Stomach (tissue), 8 donors: ENCODE measurements at regions not wholly inside any gene's neighbourhood (a gene's known extent, or its start where the extent isn't known, plus 50 kb on each side); places are given as distances from the start of the nearest gene placed in this dataset.
"Not testable (repeated sequence)": the region's sequence is repeated elsewhere in the genome, so short reads cannot be mapped to it uniquely, and the experiment has no call there.

ENCODE experiments used
- DNase-seq, 2 donors: peaks; one replicate each; pipeline versions ENCODE4 v3.0.0 to v3.0.0-alpha.2; 2013 to 2019
- H3K27ac ChIP-seq, 5 donors: fragments of 200-600 bp in 4 of 5; sonication (generic) in 4 of 5; one replicate each; pipeline ENCODE4 v1.5.1; 2013 to 2019; ENCODE audit warnings: mild to moderate bottlenecking in 1 of 5, moderate library complexity in 1 of 5
- H3K27me3 ChIP-seq, 3 donors: fragments of 200-600 bp; sonication (generic); one replicate each; pipeline ENCODE4 v1.5.1; 2017 to 2019; ENCODE audit warnings: mixed run types in 1 of 3
- H3K36me3 ChIP-seq, 4 donors: fragments of 200-600 bp; sonication (generic); 1 replicate in 3 of 4; 2 replicates in 1 of 4; pipeline ENCODE4 v1.5.1; 2016 to 2019
- H3K4me1 ChIP-seq, 4 donors: fragments of 200-600 bp; sonication (generic); one replicate each; pipeline ENCODE4 v1.5.1; 2016 to 2019
- H3K4me3 ChIP-seq, 4 donors: fragments of 200-600 bp; sonication (generic) in 3 of 4; one replicate each; pipeline ENCODE4 v1.5.1; 2016 to 2019; ENCODE audit warnings: mild to moderate bottlenecking in 1 of 4
- H3K9me3 ChIP-seq, 4 donors: fragments of 200-600 bp; sonication (generic); one replicate each; pipeline ENCODE4 v1.5.1; 2016 to 2019
- EP300 ChIP-seq: sonication (generic); formaldehyde crosslinking; IDR thresholded peaks from one replicate; pipeline ENCODE4 v1.6.1; 2017; ENCODE audit warnings: antibody characterized with exemption
- POLR2A ChIP-seq, 4 donors: fragments of 450-650 bp; IDR thresholded peaks; one replicate each; pipeline ENCODE4 v1.6.1; 2016; ENCODE audit warnings: antibody characterized with exemption in 4 of 4, control low read depth in 2 of 4, mild to moderate bottlenecking in 1 of 4, moderate library complexity in 1 of 4
- POLR2AphosphoS5 ChIP-seq, 3 donors: sonication (generic); formaldehyde crosslinking; IDR thresholded peaks; one replicate each; pipeline ENCODE4 v1.6.1; 2016; ENCODE audit warnings: antibody characterized with exemption in 3 of 3
- WGBS, 5 donors: extraction: QIAGEN DNeasy Blood & Tissue Kit in 3 of 5; methylation state at CpG; one replicate each; pipeline versions ENCODE4 v1.1.5 to v1.1.7; 2013 to 2018; 5-methylcytosine and 5-hydroxymethylcytosine counted together
- intact Hi-C: fragments of 100-400 bp; cut with DNase I; formaldehyde crosslinking; loops from one replicate; pipeline ENCODE4 v1.15.1; 2023; ENCODE audit warnings: low total_unique reads
- TF ChIP-seq, protein P1 (sequence below), 7 experiments: fragments of 450-650 bp in 4 of 7; fragments of 200-600 bp in 3 of 7; sonication (generic) in 3 of 7; IDR thresholded peaks; one replicate each; pipeline ENCODE4 v1.5.1; 2016 to 2019; ENCODE audit warnings: antibody characterized with exemption in 7 of 7, control low read depth in 2 of 7, mild to moderate bottlenecking in 1 of 7
- donor health status: healthy with polysubstance abuse.
- donor health status: Bipolar disorder and iron deficiency.
- donor health status: healthy.

DNA sequence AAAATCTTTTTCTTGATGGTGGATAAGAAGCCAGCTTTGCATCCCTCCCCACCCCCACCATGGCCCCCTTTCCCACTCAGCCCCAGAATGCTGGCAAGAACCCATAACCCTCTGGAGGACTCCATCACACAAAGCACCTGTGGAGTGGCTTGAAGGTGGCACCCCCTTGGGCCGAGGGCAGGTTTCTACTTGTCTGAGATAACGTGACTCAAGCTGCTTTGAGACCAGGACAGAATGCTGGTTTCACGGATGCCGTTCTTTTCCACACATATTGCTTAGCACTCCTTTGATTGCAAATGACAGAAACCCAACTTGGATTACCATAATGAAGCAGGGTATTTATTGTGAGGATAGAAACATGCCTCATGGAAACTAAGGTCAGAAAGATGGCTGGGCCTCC is 82.2 kb downstream of the LACC1 start:
- WGBS, 5 donors = 87 to 96% (median 89%) methylated on average over 4 of the region's 4 CpGs

DNA sequence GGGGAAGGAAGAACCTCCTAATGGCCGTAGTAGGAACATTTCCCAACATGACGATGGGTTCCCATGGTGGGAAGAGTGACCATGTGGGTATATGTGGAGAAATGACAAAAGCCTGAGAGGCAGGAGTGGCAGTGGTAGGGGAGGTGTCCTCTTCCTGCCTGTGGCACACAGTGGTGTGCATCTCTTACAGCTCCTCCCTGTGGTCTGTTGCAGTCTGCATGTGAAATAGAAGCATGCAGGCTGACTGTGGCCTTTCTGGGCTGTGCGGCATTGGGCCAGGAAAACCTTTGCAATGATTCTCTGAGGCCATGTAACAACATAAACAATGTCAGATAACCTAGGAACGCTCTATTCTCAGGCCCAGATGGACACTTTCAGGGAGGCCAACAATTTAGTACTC is 84.0 kb downstream of the LACC1 start:
- intact Hi-C loops = no loop called here
- H3K36me3 ChIP-seq = no peaks in the 10 kb centered on the region
- H3K27ac ChIP-seq = no peak overlapping the region
- H3K9me3 ChIP-seq = no peaks in the 10 kb centered on the region
- TF ChIP-seq EP300 (no peak), POLR2AphosphoS5 (IDR thresholded peaks at IDR 0.05) (no peak), POLR2A (IDR thresholded peaks at IDR 0.05) (no peak)
- TF ChIP-seq, protein P1, sequence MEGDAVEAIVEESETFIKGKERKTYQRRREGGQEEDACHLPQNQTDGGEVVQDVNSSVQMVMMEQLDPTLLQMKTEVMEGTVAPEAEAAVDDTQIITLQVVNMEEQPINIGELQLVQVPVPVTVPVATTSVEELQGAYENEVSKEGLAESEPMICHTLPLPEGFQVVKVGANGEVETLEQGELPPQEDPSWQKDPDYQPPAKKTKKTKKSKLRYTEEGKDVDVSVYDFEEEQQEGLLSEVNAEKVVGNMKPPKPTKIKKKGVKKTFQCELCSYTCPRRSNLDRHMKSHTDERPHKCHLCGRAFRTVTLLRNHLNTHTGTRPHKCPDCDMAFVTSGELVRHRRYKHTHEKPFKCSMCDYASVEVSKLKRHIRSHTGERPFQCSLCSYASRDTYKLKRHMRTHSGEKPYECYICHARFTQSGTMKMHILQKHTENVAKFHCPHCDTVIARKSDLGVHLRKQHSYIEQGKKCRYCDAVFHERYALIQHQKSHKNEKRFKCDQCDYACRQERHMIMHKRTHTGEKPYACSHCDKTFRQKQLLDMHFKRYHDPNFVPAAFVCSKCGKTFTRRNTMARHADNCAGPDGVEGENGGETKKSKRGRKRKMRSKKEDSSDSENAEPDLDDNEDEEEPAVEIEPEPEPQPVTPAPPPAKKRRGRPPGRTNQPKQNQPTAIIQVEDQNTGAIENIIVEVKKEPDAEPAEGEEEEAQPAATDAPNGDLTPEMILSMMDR (IDR thresholded peaks at IDR 0.05) = no peak
- no peaks in the 10 kb centered on the region for H3K27me3 ChIP-seq
- H3K4me1 ChIP-seq = peaks cover 0 to 2% (median 0%) of the 10 kb centered on the region in 4 donors
- WGBS, 5 donors = 86 to 91% (median 88%) methylated on average over 4 of the region's 4 CpGs
- no peak overlapping the region for H3K4me3 ChIP-seq
- DNase-seq = no peak

More for the DNA sequence above, 82.2 kb downstream of the LACC1 start:
- no peaks in the 10 kb centered on the region for H3K36me3 ChIP-seq
- H3K4me1 ChIP-seq = peaks cover 0 to 8% (median 0%) of the 10 kb centered on the region in 4 donors
- no peaks in the 10 kb centered on the region for H3K9me3 ChIP-seq
- no peak overlapping the region for H3K27ac ChIP-seq
- no peak for DNase-seq
- no peak overlapping the region for H3K4me3 ChIP-seq
- intact Hi-C loops = no loop called here
- no peaks in the 10 kb centered on the region for H3K27me3 ChIP-seq
- TF ChIP-seq POLR2AphosphoS5 (IDR thresholded peaks at IDR 0.05) = no peak
- TF ChIP-seq EP300 = no peak
- TF ChIP-seq, protein P1 (IDR thresholded peaks at IDR 0.05) = no peak
- no peak for TF ChIP-seq POLR2A (IDR thresholded peaks at IDR 0.05)

DNA sequence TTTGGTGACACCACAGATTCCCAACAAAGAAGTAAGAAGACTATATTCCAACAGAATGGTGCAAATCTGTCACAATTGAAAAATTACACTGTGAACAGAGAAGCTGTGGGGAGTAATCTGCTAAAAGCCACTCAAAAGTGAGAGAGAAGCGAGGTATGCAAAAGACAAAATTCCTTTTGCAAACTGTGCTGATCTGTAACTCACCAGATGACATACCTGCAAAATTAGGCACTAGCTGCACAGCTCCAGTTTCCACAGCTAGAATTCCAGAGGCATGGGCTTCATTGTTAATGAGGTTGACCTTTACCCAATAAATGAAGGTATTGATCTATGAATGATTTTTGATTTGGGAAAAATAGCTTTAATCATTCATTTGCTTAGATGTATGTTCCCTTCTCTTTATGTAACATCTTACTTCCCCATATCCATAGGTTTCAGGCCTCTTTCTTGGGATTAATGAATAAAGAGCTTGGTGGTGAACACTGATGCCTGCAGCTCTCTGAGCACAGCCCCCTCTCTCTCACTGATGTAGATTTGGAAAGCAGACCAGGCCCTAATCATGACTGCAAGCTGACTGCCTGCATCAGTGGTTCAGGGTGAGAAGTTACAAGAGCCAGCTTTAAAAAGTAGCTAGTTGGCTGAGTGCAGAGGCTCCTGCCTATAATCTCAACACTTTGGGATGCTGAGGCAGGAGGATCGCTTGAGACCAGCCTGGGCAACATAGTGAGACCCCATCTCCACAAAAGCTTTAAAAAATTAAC is 85.2 kb downstream of the LACC1 start:
- H3K9me3 ChIP-seq = no peaks in the 10 kb centered on the region

DNA sequence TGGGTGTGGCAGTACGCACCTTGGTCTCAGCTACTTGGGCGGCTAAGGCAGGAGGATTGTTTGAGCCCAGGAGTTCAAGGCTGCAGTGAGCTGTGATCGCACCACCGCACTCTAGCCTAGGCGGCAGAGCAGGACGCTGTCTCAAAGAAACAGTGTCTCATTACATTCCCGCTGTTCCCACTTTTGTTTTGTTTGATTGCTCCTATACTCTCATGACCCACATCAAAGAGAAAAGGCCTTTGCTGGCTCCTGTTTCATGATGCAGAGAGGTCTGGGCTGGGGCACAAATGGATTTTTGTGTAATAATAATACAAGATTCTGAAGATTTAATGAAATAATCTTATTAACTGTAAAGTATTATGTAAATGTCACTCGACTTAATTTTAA is 85.7 kb downstream of the LACC1 start:
- 89 to 96% (median 95%) methylated on average over 8 of the region's 8 CpGs for WGBS, 5 donors
- no peak for DNase-seq
- H3K9me3 ChIP-seq = no peaks in the 10 kb centered on the region
- H3K4me1 ChIP-seq = no peaks in the 10 kb centered on the region
- intact Hi-C loops = no loop called here
- TF ChIP-seq POLR2AphosphoS5 (IDR thresholded peaks at IDR 0.05) (no peak), EP300 (no peak), POLR2A (IDR thresholded peaks at IDR 0.05) (no peak)
- TF ChIP-seq, protein P1 (IDR thresholded peaks at IDR 0.05) = no peak
- no peak overlapping the region for H3K4me3 ChIP-seq
- H3K36me3 ChIP-seq = no peaks in the 10 kb centered on the region
- no peaks in the 10 kb centered on the region for H3K27me3 ChIP-seq
- H3K27ac ChIP-seq = no peak overlapping the region

More for the DNA sequence above, 85.2 kb downstream of the LACC1 start:
- no peak for TF ChIP-seq EP300
- no peak for TF ChIP-seq POLR2A (IDR thresholded peaks at IDR 0.05)
- TF ChIP-seq, protein P1 (IDR thresholded peaks at IDR 0.05) = no peak
- no peak for TF ChIP-seq POLR2AphosphoS5 (IDR thresholded peaks at IDR 0.05)
- H3K4me3 ChIP-seq = no peak overlapping the region
- intact Hi-C loops = no loop called here
- H3K27ac ChIP-seq = no peak overlapping the region
- H3K27me3 ChIP-seq = no peaks in the 10 kb centered on the region
- no peak for DNase-seq
- H3K36me3 ChIP-seq = no peaks in the 10 kb centered on the region
- WGBS, 5 donors = 83 to 98% (median 94%) methylated on average over 2 of the region's 2 CpGs
- no peaks in the 10 kb centered on the region for H3K4me1 ChIP-seq

DNA sequence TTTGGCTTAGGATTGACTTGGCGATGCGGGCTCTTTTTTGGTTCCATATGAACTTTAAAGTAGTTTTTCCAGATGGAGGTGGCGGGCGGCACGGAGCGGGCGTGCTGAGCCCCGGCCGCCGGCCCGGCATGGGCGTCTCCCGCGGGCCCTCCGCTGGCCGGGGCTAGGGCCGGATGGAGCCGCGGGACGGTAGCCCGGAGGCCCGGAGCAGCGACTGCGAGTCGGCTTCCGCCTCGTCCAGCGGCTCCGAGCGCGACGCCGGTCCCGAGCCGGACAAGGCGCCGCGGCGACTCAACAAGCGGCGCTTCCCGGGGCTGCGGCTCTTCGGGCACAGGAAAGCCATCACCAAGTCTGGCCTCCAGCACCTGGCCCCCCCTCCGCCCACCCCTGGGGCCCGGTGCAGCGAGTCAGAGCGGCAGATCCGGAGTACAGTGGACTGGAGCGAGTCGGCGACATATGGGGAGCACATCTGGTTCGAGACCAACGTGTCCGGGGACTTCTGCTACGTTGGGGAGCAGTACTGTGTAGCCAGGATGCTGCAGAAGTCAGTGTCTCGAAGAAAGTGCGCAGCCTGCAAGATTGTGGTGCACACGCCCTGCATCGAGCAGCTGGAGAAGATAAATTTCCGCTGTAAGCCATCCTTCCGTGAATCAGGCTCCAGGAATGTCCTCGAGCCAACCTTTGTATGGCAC is 88.7 kb downstream of the LACC1 start:
- H3K27me3 ChIP-seq, H3K4me1 ChIP-seq, DNase-seq, H3K4me3 ChIP-seq, H3K9me3 ChIP-seq, H3K36me3 ChIP-seq, intact Hi-C loops, H3K27ac ChIP-seq: not testable (repeated sequence)
- 90 to 94% (median 92%) methylated on average over 31 to 49 of the region's 63 CpGs for WGBS, 5 donors

DNA sequence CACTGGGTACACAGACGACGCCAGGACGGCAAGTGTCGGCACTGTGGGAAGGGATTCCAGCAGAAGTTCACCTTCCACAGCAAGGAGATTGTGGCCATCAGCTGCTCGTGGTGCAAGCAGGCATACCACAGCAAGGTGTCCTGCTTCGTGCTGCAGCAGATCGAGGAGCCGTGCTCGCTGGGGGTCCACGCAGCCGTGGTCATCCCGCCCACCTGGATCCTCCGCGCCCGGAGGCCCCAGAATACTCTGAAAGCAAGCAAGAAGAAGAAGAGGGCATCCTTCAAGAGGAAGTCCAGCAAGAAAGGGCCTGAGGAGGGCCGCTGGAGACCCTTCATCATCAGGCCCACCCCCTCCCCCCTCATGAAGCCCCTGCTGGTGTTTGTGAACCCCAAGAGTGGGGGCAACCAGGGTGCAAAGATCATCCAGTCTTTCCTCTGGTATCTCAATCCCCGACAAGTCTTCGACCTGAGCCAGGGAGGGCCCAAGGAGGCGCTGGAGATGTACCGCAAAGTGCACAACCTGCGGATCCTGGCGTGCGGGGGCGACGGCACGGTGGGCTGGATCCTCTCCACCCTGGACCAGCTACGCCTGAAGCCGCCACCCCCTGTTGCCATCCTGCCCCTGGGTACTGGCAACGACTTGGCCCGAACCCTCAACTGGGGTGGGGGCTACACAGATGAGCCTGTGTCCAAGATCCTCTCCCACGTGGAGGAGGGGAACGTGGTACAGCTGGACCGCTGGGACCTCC is 89.4 kb downstream of the LACC1 start:
- H3K27me3 ChIP-seq, H3K9me3 ChIP-seq, DNase-seq, H3K4me1 ChIP-seq, H3K36me3 ChIP-seq, H3K4me3 ChIP-seq, H3K27ac ChIP-seq, intact Hi-C loops: not testable (repeated sequence)
- 87 to 96% (median 94%) methylated on average over 22 to 33 of the region's 33 CpGs for WGBS, 5 donors

DNA sequence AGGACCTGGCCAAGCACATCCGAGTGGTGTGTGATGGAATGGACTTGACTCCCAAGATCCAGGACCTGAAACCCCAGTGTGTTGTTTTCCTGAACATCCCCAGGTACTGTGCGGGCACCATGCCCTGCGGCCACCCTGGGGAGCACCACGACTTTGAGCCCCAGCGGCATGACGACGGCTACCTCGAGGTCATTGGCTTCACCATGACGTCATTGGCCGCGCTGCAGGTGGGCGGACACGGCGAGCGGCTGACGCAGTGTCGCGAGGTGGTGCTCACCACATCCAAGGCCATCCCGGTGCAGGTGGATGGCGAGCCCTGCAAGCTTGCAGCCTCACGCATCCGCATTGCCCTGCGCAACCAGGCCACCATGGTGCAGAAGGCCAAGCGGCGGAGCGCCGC is 90.2 kb downstream of the LACC1 start:
- H3K4me3 ChIP-seq, H3K27ac ChIP-seq, DNase-seq, H3K36me3 ChIP-seq, H3K27me3 ChIP-seq, H3K9me3 ChIP-seq, intact Hi-C loops, H3K4me1 ChIP-seq: not testable (repeated sequence)
- WGBS, 5 donors = 90 to 98% (median 95%) methylated on average over 16 to 26 of the region's 27 CpGs
